GM19397 (cell line): ENCODE measurements at regions not wholly inside any gene's neighbourhood (a gene's known extent, or its start where the extent isn't known, plus 50 kb on each side); places are given as distances from the start of the nearest gene placed in this dataset.

Source experiments
- ATAC-seq: cut with Tn5 transposase; IDR thresholded peaks from one replicate; pipeline ENCODE4 v1.9.1; 2021; ENCODE audit warnings: mild to moderate bottlenecking, moderate library complexity; ENCODE audit not compliant: unreplicated experiment

GRCh38 chr2:156099382-156099781 is 233.1 kb downstream of the NR4A2 start:
- no peak for ATAC-seq

- ATAC-seq, result no peak
Measured at GRCh38 chr2:156098506-156098905, 234.0 kb downstream of the NR4A2 start.

DNA sequence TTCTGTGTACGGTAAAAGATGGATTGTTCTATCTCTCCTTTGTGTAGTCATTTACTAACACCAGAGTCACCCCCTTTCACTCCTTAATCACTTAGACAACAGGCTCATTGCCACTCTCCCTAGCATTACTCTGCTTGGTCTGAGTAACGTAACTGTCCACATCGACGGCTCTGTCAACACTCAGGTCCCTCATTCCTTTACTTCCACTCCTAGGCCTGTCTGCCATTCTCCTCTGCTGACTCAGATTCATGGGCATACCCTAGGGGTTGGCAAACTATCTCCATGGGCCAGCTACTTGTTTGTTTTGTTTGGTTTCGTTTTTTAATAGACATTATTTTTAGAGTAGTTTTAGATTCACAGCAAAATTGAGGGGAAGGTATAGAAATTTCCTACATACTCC is 243.9 kb downstream of the NR4A2 start:
- ATAC-seq, result no peak

GRCh38 chr2:156087875-156088274 is 244.6 kb downstream of the NR4A2 start:
- ATAC-seq, result no peak

DNA sequence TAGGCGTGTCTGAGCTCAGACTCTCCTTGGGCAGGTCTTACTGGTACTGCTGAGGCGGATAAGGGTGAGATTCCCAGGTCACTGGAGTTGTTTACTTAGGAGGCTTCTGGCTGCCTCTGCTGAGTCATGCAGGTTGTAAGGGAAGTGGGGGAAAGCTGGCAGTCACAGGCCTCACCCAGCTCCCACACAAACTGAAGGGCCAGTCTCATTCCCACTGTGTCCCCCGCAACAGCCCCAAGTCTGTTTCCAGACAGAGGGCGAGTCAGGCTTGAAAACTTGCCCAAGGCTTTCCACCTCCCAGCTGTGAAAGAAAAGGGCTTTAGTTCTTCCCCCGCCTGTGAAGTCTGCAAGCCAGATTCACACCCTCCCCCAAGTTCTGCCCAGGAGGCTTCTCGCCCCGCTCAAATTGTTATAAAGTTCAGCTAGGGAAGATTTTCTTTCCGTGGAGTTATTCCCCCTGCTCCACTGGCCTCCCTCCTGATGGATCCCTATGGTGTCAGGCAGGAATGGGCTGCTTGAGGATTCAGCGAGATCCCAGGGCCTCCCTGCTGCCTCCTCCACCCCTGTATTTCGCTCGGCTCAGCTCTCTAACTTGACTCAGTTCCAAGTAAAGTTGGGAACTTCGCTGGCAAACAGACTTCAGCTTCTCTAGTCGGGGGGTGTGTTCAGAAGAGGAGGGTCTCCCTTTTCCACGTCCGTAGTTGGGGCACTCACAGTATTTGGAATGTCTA is 248.6 kb downstream of the NR4A2 start:
- no peak for ATAC-seq

- ATAC-seq, result no peak
Measured at GRCh38 chr2:156079845-156080244, 252.7 kb downstream of the NR4A2 start.

GRCh38 chr2:156077041-156077742 is 255.3 kb downstream of the NR4A2 start:
- no peak for ATAC-seq

DNA sequence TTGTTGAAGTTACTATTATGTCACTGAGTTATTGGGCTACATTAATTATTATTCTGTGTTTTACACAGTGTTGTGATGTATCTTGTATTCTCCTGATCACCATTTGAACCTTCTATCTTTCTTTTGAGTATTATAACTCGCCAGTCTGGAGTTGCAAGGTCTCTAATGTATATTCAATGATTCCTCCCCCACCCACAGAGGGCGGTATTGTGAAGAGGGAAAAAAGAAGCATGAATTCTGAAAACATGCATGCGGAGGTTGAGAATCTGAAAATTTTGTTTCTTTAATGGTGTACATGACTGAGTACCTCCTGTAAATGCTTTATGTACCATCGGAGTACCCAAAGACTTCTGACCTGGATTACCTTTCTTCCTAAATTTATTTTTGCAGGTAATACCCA is 266.6 kb downstream of the NR4A2 start:
- no peak for ATAC-seq

DNA sequence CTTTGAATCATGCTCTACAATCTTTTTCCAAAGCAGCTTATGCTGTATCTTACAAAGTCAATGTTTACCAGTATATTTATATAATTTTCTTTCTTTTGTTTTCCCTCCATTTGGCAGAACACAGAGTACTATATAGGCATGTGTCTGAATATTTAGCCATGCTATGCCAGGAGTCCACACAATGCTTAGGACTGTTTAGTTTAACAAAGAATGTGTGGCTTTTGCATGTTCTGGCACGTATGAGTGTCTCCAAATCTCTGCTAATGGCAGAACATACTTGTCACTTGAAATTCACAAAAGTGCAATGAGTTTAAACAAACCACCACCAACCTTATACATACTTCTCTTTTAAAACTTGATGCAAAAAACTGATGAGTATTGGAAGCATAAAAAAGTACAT is 268.0 kb downstream of the NR4A2 start:
- ATAC-seq, result no peak

DNA sequence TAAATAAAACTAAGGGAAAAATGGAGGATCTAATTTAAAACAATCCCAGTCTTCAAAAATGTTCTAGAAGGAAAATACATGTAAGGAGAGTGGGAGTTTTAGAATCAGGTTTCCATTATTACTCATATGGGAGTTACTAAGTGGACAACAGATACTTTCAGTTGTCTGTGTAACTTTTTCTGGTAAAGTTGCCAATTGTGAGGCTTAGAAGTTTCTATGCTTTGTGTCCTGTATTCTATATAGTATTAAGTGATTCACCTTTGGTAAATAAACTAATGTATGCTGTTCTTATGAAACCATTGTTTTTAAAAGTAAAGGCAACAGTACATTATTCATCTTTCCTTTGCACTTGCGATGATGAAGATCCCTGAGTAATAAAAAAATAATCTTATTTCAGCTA is 274.9 kb downstream of the NR4A2 start:
- no peak for ATAC-seq

GRCh38 chr2:156054983-156055382 is 277.5 kb downstream of the NR4A2 start:
- ATAC-seq, result no peak

- no peak for ATAC-seq
Measured at GRCh38 chr2:156046900-156047299, 285.6 kb downstream of the NR4A2 start.

GRCh38 chr2:156042895-156043294 is 289.6 kb downstream of the NR4A2 start:
- ATAC-seq, result no peak

DNA sequence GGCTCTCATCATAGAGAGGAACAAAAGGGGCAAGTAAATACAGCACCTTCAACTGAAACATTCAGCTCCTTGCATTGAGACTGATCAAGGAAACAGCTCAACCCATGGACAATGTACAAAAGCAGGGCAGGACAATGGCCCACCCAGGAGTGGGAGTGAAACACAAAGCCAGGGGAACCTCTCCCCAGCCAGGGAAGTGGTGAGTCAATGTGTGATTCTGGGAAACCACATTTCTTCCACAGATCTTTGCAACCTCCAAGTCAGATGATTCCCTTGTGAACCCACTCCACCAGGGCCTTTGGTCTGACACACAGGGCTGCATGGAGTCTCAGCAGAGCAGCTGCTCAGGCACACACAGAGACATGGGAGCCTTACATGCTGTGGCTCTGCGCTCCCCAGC is 294.5 kb downstream of the NR4A2 start:
- no peak for ATAC-seq

GRCh38 chr2:156037482-156037881 is 295.0 kb downstream of the NR4A2 start:
- no peak for ATAC-seq

- no peak for ATAC-seq
Measured at GRCh38 chr2:156031121-156031520, 301.4 kb downstream of the NR4A2 start.

DNA sequence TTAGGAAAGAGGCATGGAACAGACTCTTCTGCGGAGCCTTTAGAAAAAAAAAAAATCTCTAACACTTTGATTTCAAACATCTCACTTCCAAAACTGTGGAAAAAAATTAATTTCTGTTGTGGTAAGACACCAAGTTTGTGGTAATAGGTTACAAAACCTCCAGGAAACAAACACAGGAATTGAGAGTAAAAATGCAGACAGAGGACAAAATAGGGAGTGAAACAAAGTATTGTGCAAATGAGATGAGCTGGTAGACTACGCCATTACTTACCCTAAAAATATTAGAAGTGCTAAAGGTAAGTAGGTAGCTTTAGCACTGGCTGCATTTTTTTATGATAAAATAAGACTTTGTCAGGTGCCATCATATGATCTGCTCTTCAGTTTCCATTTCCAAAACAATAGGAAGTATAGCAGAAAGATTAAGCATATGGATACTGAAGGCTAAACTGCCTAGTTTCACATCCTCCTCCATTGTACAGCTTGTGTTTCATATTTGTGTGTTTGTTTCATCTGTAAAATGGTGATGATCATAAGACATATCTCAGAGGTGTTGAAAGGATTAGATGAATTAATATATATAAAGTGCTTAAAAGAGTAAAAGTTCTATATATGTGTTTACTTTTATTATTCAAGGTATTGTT is 309.2 kb downstream of the NR4A2 start:
- ATAC-seq, result no peak

GRCh38 chr2:156021146-156022040 is 311.1 kb downstream of the NR4A2 start:
- ATAC-seq, result no peak

- ATAC-seq, result no peak
Measured at GRCh38 chr2:156019341-156019740, 313.2 kb downstream of the NR4A2 start.

DNA sequence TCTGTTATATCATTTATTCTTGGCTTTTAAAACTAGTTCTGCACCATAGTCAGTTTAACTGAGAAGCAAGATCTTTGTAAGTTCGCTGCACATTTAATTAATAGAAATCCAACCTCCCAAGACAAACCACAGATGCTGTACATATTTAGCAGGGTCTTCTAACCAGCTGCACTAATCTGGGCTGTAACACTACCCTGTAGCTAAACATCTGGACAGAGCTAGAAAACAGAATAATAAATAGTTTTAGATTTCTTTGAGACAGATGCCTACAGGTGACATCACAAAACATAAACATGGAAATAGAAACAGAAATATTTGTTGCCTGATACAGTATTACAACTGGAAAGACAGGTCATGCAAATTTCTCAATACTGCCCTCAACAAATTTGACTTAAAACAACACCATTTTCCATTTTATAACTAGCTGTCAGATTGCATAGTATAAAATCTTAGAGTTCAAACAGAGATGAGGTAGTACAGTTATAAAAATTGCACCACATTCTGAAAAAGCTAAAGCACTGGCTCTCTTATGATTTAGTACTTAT is 315.1 kb downstream of the NR4A2 start:
- no peak for ATAC-seq

- no peak for ATAC-seq
Measured at GRCh38 chr2:156009293-156009692, 323.2 kb downstream of the NR4A2 start.
